Ovary (tissue), 3 donors: ENCODE measurements at regions not wholly inside any gene's neighbourhood (a gene's known extent, or its start where the extent isn't known, plus 50 kb on each side); places are given as distances from the start of the nearest gene placed in this dataset.

Experiments used
- EP300 ChIP-seq: sonication (generic); formaldehyde crosslinking; IDR thresholded peaks from one replicate; pipeline ENCODE4 v1.6.1; 2017; ENCODE audit warnings: antibody characterized with exemption
- POLR2A ChIP-seq: fragments of 450-650 bp; IDR thresholded peaks from one replicate; pipeline ENCODE4 v1.6.1; 2017; ENCODE audit warnings: antibody characterized with exemption, mild to moderate bottlenecking, moderate library complexity
- TF ChIP-seq, protein P1 (sequence below), 3 donors: fragments of 450-650 bp in 2 of 3; fragments of 200-600 bp in 1 of 3; IDR thresholded peaks; one replicate each; pipeline versions ENCODE4 v1.5.1 to v1.8.0; 2016 to 2022; ENCODE audit warnings: antibody characterized with exemption in 3 of 3, mild to moderate bottlenecking in 1 of 3
- donor health status: DM: no; HTN: no; CAD: no.

DNA sequence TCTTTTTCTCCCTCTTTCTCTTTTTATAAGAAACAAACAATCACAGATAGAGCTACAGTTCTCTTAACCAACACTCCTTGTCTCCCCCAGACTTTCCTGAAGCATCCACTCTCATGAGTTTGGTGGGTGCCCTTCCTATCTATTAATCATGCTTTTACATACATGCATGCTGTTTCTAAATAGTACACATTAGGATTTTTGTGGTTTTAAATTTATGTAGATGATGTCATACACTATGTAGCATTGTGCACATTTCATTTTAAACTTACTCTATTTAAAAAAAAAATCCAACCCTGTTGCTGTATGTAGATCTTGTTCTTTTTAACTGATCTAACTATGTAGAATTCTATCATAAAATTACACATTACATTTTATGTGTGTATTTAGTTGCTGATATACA lies 104.3 kb upstream of the MRPS22 start:
- TF ChIP-seq, protein P1, sequence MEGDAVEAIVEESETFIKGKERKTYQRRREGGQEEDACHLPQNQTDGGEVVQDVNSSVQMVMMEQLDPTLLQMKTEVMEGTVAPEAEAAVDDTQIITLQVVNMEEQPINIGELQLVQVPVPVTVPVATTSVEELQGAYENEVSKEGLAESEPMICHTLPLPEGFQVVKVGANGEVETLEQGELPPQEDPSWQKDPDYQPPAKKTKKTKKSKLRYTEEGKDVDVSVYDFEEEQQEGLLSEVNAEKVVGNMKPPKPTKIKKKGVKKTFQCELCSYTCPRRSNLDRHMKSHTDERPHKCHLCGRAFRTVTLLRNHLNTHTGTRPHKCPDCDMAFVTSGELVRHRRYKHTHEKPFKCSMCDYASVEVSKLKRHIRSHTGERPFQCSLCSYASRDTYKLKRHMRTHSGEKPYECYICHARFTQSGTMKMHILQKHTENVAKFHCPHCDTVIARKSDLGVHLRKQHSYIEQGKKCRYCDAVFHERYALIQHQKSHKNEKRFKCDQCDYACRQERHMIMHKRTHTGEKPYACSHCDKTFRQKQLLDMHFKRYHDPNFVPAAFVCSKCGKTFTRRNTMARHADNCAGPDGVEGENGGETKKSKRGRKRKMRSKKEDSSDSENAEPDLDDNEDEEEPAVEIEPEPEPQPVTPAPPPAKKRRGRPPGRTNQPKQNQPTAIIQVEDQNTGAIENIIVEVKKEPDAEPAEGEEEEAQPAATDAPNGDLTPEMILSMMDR (IDR thresholded peaks at IDR 0.05) = no peak
- no peak for TF ChIP-seq POLR2A
- TF ChIP-seq EP300 = no peak
